DOHH2 (cell line): ENCODE measurements at regions not wholly inside any gene's neighbourhood (a gene's known extent, or its start where the extent isn't known, plus 50 kb on each side); places are given as distances from the start of the nearest gene placed in this dataset.

Experiments used
- H3F3A ChIP-seq: fragments of 200-600 bp; sonication (generic), shearing (Covaris generic); 2 replicates; pipeline ENCODE4 v1.6.0; 2016; ENCODE audit warnings: antibody characterized with exemption, mild to moderate bottlenecking; ENCODE audit not compliant: control insufficient read depth, insufficient read depth
- H3K27ac ChIP-seq: fragments of 200-600 bp; sonication (generic); 2 replicates; pipeline ENCODE4 v1.5.1; 2014; ENCODE audit warnings: low read depth, mild to moderate bottlenecking, low read length, moderate library complexity
- H3K27me3 ChIP-seq: fragments of 200-600 bp; sonication (generic); 2 replicates; pipeline ENCODE4 v1.6.1; 2014; ENCODE audit warnings: mild to moderate bottlenecking, low read length, mixed read lengths; ENCODE audit not compliant: control insufficient read depth
- H3K36me3 ChIP-seq: fragments of 200-600 bp; sonication (generic); 2 replicates; pipeline ENCODE4 v1.6.1; 2014; ENCODE audit warnings: mild to moderate bottlenecking, low read length, moderate library complexity, mixed read lengths; ENCODE audit not compliant: control insufficient read depth
- H3K4me1 ChIP-seq: fragments of 200-600 bp; sonication (generic); 2 replicates; pipeline ENCODE4 v1.6.1; 2014; ENCODE audit warnings: mild to moderate bottlenecking, low read length, mixed read lengths; ENCODE audit not compliant: control insufficient read depth
- H3K4me2 ChIP-seq: fragments of 200-600 bp; sonication (generic); 2 replicates; pipeline ENCODE4 v1.6.0; 2014; ENCODE audit warnings: mild to moderate bottlenecking, low read length, moderate library complexity
- H3K4me3 ChIP-seq: fragments of 200-600 bp; sonication (generic); 2 replicates; pipeline ENCODE4 v1.5.1; 2014; ENCODE audit warnings: mild to moderate bottlenecking, low read length, mixed read lengths
- H3K79me2 ChIP-seq: fragments of 200-600 bp; sonication (generic); 2 replicates; pipeline ENCODE4 v1.6.1; 2014; ENCODE audit warnings: mild to moderate bottlenecking, low read length, mixed read lengths; ENCODE audit not compliant: control insufficient read depth
- H3K9me2 ChIP-seq: fragments of 200-600 bp; sonication (generic); replicated peaks from 2 replicates; pipeline ENCODE4 v1.6.1; 2014; ENCODE audit warnings: mild to moderate bottlenecking, low read length, mixed read lengths; ENCODE audit not compliant: control insufficient read depth
- H3K9me3 ChIP-seq: fragments of 200-600 bp; sonication (generic); 2 replicates; pipeline ENCODE4 v1.6.1; 2014; ENCODE audit warnings: antibody characterized with exemption, low read length, mixed read lengths; ENCODE audit not compliant: control insufficient read depth, insufficient read depth
- H4K20me1 ChIP-seq: fragments of 200-600 bp; sonication (generic); 2 replicates; pipeline ENCODE4 v1.6.0; 2014; ENCODE audit warnings: low read depth, mild to moderate bottlenecking, antibody characterized with exemption, low read length, moderate library complexity; ENCODE audit not compliant: control insufficient read depth, insufficient read depth
- CTCF ChIP-seq: fragments of 200-600 bp; sonication (generic); IDR thresholded peaks from one replicate; pipeline ENCODE4 v1.5.1; 2014; ENCODE audit warnings: antibody characterized with exemption, mild to moderate bottlenecking, low read depth, low read length; ENCODE audit not compliant: poor library complexity, severe bottlenecking
- EZH2phosphoT487 ChIP-seq: fragments of 200-600 bp; sonication (generic); IDR thresholded peaks from 2 replicates; pipeline ENCODE4 v1.6.1; 2017; ENCODE audit warnings: borderline replicate concordance, mild to moderate bottlenecking, antibody characterized with exemption, low read length, moderate library complexity, mixed read lengths

DNA sequence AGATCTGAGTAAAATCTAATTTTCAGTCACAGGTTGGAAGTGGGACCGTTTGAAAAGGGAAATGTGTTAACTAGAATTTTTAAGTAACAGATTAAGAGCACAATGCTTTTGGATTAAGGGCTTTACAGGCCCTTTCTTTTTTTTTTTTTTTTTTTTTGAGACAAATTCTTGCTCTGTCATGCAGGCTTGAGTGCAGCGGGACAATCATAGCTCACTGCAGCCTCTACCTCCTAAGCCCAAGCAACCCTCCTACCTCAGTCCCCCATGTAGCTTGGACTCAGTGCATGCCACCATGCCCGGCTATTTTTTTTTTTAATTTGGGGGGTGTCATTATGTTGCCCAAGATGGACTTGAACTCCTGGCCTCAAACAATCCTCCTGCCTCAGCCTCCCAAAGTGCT lies 363.7 kb downstream of the LIG4 start:
- Histone ChIP-seq H3K27ac (no peak overlapping the region), H4K20me1 (no peaks in the 10 kb centered on the region), H3K4me1 (no peaks in the 10 kb centered on the region), H3K4me2 (no peak overlapping the region), H3K9me3 (no peaks in the 10 kb centered on the region), H3K36me3 (no peaks in the 10 kb centered on the region), H3K4me3 (no peak overlapping the region), H3K9me2 (no peaks in the 10 kb centered on the region), H3K27me3 (no peaks in the 10 kb centered on the region), H3F3A (no peaks in the 10 kb centered on the region), H3K79me2 (no peaks in the 10 kb centered on the region)
- TF ChIP-seq CTCF (no peak), EZH2phosphoT487 (no peak)

- no peaks in the 10 kb centered on the region for H4K20me1 ChIP-seq
- H3K79me2 ChIP-seq: no peaks in the 10 kb centered on the region
- TF ChIP-seq CTCF (no peak), EZH2phosphoT487 (no peak)
- H3K9me2 ChIP-seq: no peaks in the 10 kb centered on the region
- H3K4me2 ChIP-seq: no peak overlapping the region
- no peaks in the 10 kb centered on the region for H3K4me1 ChIP-seq
- H3K27ac ChIP-seq: no peak overlapping the region
- H3K4me3 ChIP-seq: no peak overlapping the region
- H3K27me3 ChIP-seq: no peaks in the 10 kb centered on the region
- no peaks in the 10 kb centered on the region for H3K9me3 ChIP-seq
- no peaks in the 10 kb centered on the region for H3F3A ChIP-seq
- no peaks in the 10 kb centered on the region for H3K36me3 ChIP-seq
These were observed 367.9 kb downstream of the LIG4 start for GRCh38 chr13:107847406-107847805.

DNA sequence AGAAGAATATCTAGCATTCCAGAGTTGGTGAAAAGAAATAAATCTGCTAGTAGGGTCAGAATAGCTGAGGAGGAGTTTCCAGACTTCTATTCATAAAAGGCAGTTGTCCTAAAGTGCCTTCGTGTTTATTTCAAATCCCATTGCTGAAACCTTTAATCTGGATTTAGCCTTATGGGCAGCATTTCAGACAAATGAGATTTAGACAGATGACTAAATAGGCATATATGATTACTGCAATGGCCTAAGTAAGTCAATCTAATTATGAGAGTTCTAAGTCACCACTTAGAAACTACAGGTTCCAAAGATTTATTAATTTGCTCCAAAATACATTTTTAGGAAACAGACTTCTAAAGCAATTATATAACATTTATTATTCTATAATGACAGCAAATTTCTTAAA lies 368.7 kb downstream of the LIG4 start:
- Histone ChIP-seq H3K79me2 (no peaks in the 10 kb centered on the region), H3F3A (no peaks in the 10 kb centered on the region), H3K27ac (no peak overlapping the region), H3K9me3 (no peaks in the 10 kb centered on the region), H3K4me2 (no peak overlapping the region), H4K20me1 (no peaks in the 10 kb centered on the region), H3K27me3 (no peaks in the 10 kb centered on the region), H3K9me2 (no peaks in the 10 kb centered on the region), H3K36me3 (no peaks in the 10 kb centered on the region), H3K4me3 (no peak overlapping the region), H3K4me1 (no peaks in the 10 kb centered on the region)
- TF ChIP-seq CTCF (no peak), EZH2phosphoT487 (no peak)

DNA sequence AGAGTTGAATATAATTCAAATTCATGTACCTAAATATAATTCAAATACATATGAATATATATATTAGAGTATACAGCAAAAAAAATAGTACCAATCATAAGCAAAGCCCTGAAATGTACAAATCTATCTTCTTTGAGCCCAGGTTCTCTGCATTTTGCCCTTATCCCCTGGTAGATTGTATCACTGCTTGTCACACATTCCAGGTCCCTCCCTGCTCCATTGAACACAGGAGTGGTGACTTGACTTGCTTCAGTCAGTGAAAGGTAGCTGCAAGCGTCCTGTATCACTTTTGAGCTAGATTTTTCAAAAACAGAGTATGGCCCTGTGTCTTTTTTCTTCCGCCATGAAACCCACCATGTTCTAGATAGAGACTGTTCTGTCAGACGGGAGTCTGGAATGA lies 369.4 kb downstream of the LIG4 start:
- H4K20me1 ChIP-seq: no peaks in the 10 kb centered on the region
- H3K4me3 ChIP-seq: no peak overlapping the region
- H3K4me2 ChIP-seq: no peak overlapping the region
- no peaks in the 10 kb centered on the region for H3K9me2 ChIP-seq
- H3K27me3 ChIP-seq: no peaks in the 10 kb centered on the region
- H3K79me2 ChIP-seq: no peaks in the 10 kb centered on the region
- H3K36me3 ChIP-seq: no peaks in the 10 kb centered on the region
- no peak for TF ChIP-seq CTCF
- no peak for TF ChIP-seq EZH2phosphoT487
- no peaks in the 10 kb centered on the region for H3K4me1 ChIP-seq
- no peaks in the 10 kb centered on the region for H3K9me3 ChIP-seq
- no peaks in the 10 kb centered on the region for H3F3A ChIP-seq
- no peak overlapping the region for H3K27ac ChIP-seq
